ENCODE measurements at regions not wholly inside any gene's neighbourhood (a gene's known extent, or its start where the extent isn't known, plus 50 kb on each side); places are given as distances from the start of the nearest gene placed in this dataset.
"Not testable (repeated sequence)": the region's sequence is repeated elsewhere in the genome, so short reads cannot be mapped to it uniquely, and the experiment has no call there.

GRCh38 chr1:104028416-104029035 is 278.8 kb downstream of the AMY1C start:
- Histone ChIP-seq H3K27me3 (ENCODE audit: low read depth, low read length) (no peaks in the 10 kb centered on the region), H3K27ac (ENCODE audit: low read length) (no peak overlapping the region), H3K9me3 (ENCODE audit: control insufficient read depth in 1 of 2, low read length in 2 of 2) (no peaks in the 10 kb centered on the region), H3K36me3 (ENCODE audit: control insufficient read depth in 1 of 2, insufficient read depth in 2 of 2, low read length in 2 of 2) (no peaks in the 10 kb centered on the region), H3K4me1 (ENCODE audit: control insufficient read depth in 1 of 2, insufficient read depth in 2 of 2, low read length in 2 of 2) (no peaks in the 10 kb centered on the region), H3K4me3 (ENCODE audit: low read depth in 1 of 2, low read length in 2 of 2) (no peak overlapping the region)

DNA sequence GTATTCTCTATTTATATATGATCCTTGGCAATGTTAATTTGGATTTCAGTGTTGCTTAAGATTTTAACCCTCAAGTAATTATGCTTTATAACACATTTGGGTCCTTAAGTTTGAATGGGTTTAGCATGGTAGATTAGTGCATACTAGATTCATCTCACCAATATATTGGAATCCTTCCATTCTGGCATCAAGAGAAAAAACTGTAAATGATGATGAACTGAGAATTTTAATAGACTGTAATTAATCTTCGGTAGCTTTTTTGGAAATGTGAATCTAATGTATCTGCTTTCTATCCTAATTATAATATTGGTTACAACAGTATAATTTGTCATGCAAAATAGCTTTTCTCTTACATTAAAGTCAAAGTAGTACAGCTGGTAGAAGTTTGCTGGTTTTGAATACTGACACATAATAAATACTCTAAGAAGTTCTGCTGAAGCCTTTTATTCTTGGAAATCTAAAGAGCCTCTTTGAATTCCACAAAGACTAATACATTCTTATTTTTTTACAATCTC is 279.8 kb downstream of the AMY1C start:
- no peaks in the 10 kb centered on the region for H3K36me3 ChIP-seq (ENCODE audit: control insufficient read depth in 1 of 2, insufficient read depth in 2 of 2, low read length in 2 of 2)
- H3K9me3 ChIP-seq (ENCODE audit: control insufficient read depth in 1 of 2, low read length in 2 of 2): no peaks in the 10 kb centered on the region
- H3K4me1 ChIP-seq (ENCODE audit: control insufficient read depth in 1 of 2, insufficient read depth in 2 of 2, low read length in 2 of 2): no peaks in the 10 kb centered on the region
- no peak overlapping the region for H3K27ac ChIP-seq (ENCODE audit: low read length)
- no peaks in the 10 kb centered on the region for H3K27me3 ChIP-seq (ENCODE audit: low read depth, low read length)
- H3K4me3 ChIP-seq (ENCODE audit: low read depth in 1 of 2, low read length in 2 of 2): no peak overlapping the region

DNA sequence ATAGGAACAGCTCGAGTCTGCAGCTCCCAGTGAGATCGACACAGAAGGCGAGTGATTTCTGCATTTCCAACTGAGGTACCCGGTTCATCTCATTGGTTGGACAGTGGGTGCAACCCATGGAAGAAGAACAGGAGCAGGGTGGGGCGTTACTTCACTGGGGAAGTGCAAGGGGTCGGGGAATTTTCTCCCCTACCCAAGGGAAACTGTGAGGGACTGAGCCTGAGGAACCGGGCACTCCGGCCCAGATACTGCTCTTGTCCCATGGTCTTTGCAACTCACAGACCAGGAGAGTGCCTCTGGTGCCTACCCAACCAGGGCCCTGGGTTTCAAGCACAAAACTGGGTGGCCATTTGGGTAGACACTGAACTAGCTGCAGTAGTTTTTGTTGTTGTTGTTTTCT is 307.1 kb downstream of the AMY1C start:
- no peaks in the 10 kb centered on the region for H3K9me3 ChIP-seq (ENCODE audit: control insufficient read depth in 1 of 2, low read length in 2 of 2)
- H3K36me3 ChIP-seq (ENCODE audit: control insufficient read depth in 1 of 2, insufficient read depth in 2 of 2, low read length in 2 of 2): no peaks in the 10 kb centered on the region
- no peak overlapping the region for H3K4me3 ChIP-seq (ENCODE audit: low read depth in 1 of 2, low read length in 2 of 2)
- no peaks in the 10 kb centered on the region for H3K27me3 ChIP-seq (ENCODE audit: low read depth, low read length)
- H3K4me1 ChIP-seq (ENCODE audit: control insufficient read depth in 1 of 2, insufficient read depth in 2 of 2, low read length in 2 of 2): no peaks in the 10 kb centered on the region
- H3K27ac ChIP-seq (ENCODE audit: low read length): no peak overlapping the region

GRCh38 chr1:104057219-104057898 is 307.7 kb downstream of the AMY1C start:
- H3K27ac ChIP-seq (ENCODE audit: low read length); H3K27me3 ChIP-seq (ENCODE audit: low read depth, low read length); H3K4me3 ChIP-seq (ENCODE audit: low read depth in 1 of 2, low read length in 2 of 2); H3K4me1 ChIP-seq (ENCODE audit: control insufficient read depth in 1 of 2, insufficient read depth in 2 of 2, low read length in 2 of 2); H3K36me3 ChIP-seq (ENCODE audit: control insufficient read depth in 1 of 2, insufficient read depth in 2 of 2, low read length in 2 of 2); H3K9me3 ChIP-seq (ENCODE audit: control insufficient read depth in 1 of 2, low read length in 2 of 2): not testable (repeated sequence)

- H3K36me3 ChIP-seq (ENCODE audit: control insufficient read depth in 1 of 2, insufficient read depth in 2 of 2, low read length in 2 of 2); H3K27me3 ChIP-seq (ENCODE audit: low read depth, low read length); H3K4me1 ChIP-seq (ENCODE audit: control insufficient read depth in 1 of 2, insufficient read depth in 2 of 2, low read length in 2 of 2); H3K27ac ChIP-seq (ENCODE audit: low read length); H3K4me3 ChIP-seq (ENCODE audit: low read depth in 1 of 2, low read length in 2 of 2); H3K9me3 ChIP-seq (ENCODE audit: control insufficient read depth in 1 of 2, low read length in 2 of 2): not testable (repeated sequence)
Observed at GRCh38 chr1:104061637-104062036, 311.9 kb downstream of the AMY1C start.

- no peak overlapping the region for H3K4me3 ChIP-seq (ENCODE audit: low read depth in 1 of 2, low read length in 2 of 2)
- no peaks in the 10 kb centered on the region for H3K36me3 ChIP-seq (ENCODE audit: control insufficient read depth in 1 of 2, insufficient read depth in 2 of 2, low read length in 2 of 2)
- H3K27ac ChIP-seq (ENCODE audit: low read length): no peak overlapping the region
- H3K4me1 ChIP-seq (ENCODE audit: control insufficient read depth in 1 of 2, insufficient read depth in 2 of 2, low read length in 2 of 2): no peaks in the 10 kb centered on the region
- no peaks in the 10 kb centered on the region for H3K27me3 ChIP-seq (ENCODE audit: low read depth, low read length)
- H3K9me3 ChIP-seq (ENCODE audit: control insufficient read depth in 1 of 2, low read length in 2 of 2): no peaks in the 10 kb centered on the region
Observed at GRCh38 chr1:104064399-104064798, 314.7 kb downstream of the AMY1C start.

GRCh38 chr1:104072915-104073371 is 323.2 kb downstream of the AMY1C start:
- Histone ChIP-seq H3K4me1 (ENCODE audit: control insufficient read depth in 1 of 2, insufficient read depth in 2 of 2, low read length in 2 of 2) (no peaks in the 10 kb centered on the region), H3K27ac (ENCODE audit: low read length) (no peak overlapping the region), H3K4me3 (ENCODE audit: low read depth in 1 of 2, low read length in 2 of 2) (no peak overlapping the region), H3K27me3 (ENCODE audit: low read depth, low read length) (no peaks in the 10 kb centered on the region), H3K9me3 (ENCODE audit: control insufficient read depth in 1 of 2, low read length in 2 of 2) (no peaks in the 10 kb centered on the region), H3K36me3 (ENCODE audit: control insufficient read depth in 1 of 2, insufficient read depth in 2 of 2, low read length in 2 of 2) (no peaks in the 10 kb centered on the region)

- Histone ChIP-seq H3K27ac (ENCODE audit: low read length) (no peak overlapping the region), H3K4me3 (ENCODE audit: low read depth in 1 of 2, low read length in 2 of 2) (no peak overlapping the region), H3K9me3 (ENCODE audit: control insufficient read depth in 1 of 2, low read length in 2 of 2) (no peaks in the 10 kb centered on the region), H3K27me3 (ENCODE audit: low read depth, low read length) (no peaks in the 10 kb centered on the region), H3K36me3 (ENCODE audit: control insufficient read depth in 1 of 2, insufficient read depth in 2 of 2, low read length in 2 of 2) (no peaks in the 10 kb centered on the region), H3K4me1 (ENCODE audit: control insufficient read depth in 1 of 2, insufficient read depth in 2 of 2, low read length in 2 of 2) (no peaks in the 10 kb centered on the region)
Observed at GRCh38 chr1:104073463-104073902, 323.8 kb downstream of the AMY1C start.

GRCh38 chr1:104082221-104082620 is 332.5 kb downstream of the AMY1C start:
- no peaks in the 10 kb centered on the region for H3K4me1 ChIP-seq (ENCODE audit: control insufficient read depth in 1 of 2, insufficient read depth in 2 of 2, low read length in 2 of 2)

GRCh38 chr1:104084380-104084779 is 334.7 kb downstream of the AMY1C start:
- no peaks in the 10 kb centered on the region for H3K36me3 ChIP-seq (ENCODE audit: control insufficient read depth in 1 of 2, insufficient read depth in 2 of 2, low read length in 2 of 2)
- no peaks in the 10 kb centered on the region for H3K9me3 ChIP-seq (ENCODE audit: control insufficient read depth in 1 of 2, low read length in 2 of 2)
- H3K4me1 ChIP-seq (ENCODE audit: control insufficient read depth in 1 of 2, insufficient read depth in 2 of 2, low read length in 2 of 2): no peaks in the 10 kb centered on the region
- H3K27ac ChIP-seq (ENCODE audit: low read length): no peak overlapping the region
- no peak overlapping the region for H3K4me3 ChIP-seq (ENCODE audit: low read depth in 1 of 2, low read length in 2 of 2)
- H3K27me3 ChIP-seq (ENCODE audit: low read depth, low read length): no peaks in the 10 kb centered on the region

More at GRCh38 chr1:104082221-104082620, 332.5 kb downstream of the AMY1C start:
- H3K9me3 ChIP-seq (ENCODE audit: control insufficient read depth in 1 of 2, low read length in 2 of 2): no peaks in the 10 kb centered on the region
- H3K4me3 ChIP-seq (ENCODE audit: low read depth in 1 of 2, low read length in 2 of 2): no peak overlapping the region
- no peaks in the 10 kb centered on the region for H3K36me3 ChIP-seq (ENCODE audit: control insufficient read depth in 1 of 2, insufficient read depth in 2 of 2, low read length in 2 of 2)
- H3K27me3 ChIP-seq (ENCODE audit: low read depth, low read length): no peaks in the 10 kb centered on the region
- H3K27ac ChIP-seq (ENCODE audit: low read length): no peak overlapping the region

GRCh38 chr1:104092698-104093097 is 343.0 kb downstream of the AMY1C start:
- H3K36me3 ChIP-seq (ENCODE audit: control insufficient read depth in 1 of 2, insufficient read depth in 2 of 2, low read length in 2 of 2): no peaks in the 10 kb centered on the region
- no peaks in the 10 kb centered on the region for H3K9me3 ChIP-seq (ENCODE audit: control insufficient read depth in 1 of 2, low read length in 2 of 2)
- H3K27ac ChIP-seq (ENCODE audit: low read length): no peak overlapping the region
- H3K4me1 ChIP-seq (ENCODE audit: control insufficient read depth in 1 of 2, insufficient read depth in 2 of 2, low read length in 2 of 2): no peaks in the 10 kb centered on the region
- no peak overlapping the region for H3K4me3 ChIP-seq (ENCODE audit: low read depth in 1 of 2, low read length in 2 of 2)
- H3K27me3 ChIP-seq (ENCODE audit: low read depth, low read length): no peaks in the 10 kb centered on the region
